Central memory CD8-positive, alpha-beta T cell (primary cell): ENCODE measurements at regions not wholly inside any gene's neighbourhood (a gene's known extent, or its start where the extent isn't known, plus 50 kb on each side); places are given as distances from the start of the nearest gene placed in this dataset.

Source experiments
- ATAC-seq: fragments of 150-1000 bp; cut with Tn5 transposase; replicated peaks from 2 replicates; pipeline ENCODE4 v1.10.0; 2022; ENCODE audit warnings: mild to moderate bottlenecking, moderate FRiP score, moderate number of reproducible peaks; ENCODE audit not compliant: poor library complexity, severe bottlenecking; ENCODE audit errors: extremely low read depth
- DNase-seq, 2 donors: peaks; one replicate each; pipeline ENCODE4 v3.0.0; 2021; ENCODE audit warnings: low spot score in 2 of 2
- H3K27ac Mint-ChIP-seq: one replicate; pipeline ENCODE4 v1.8.0; 2022; ENCODE audit warnings: low read depth, mild to moderate bottlenecking, moderate library complexity, mixed read lengths
- H3K27me3 Mint-ChIP-seq: one replicate; pipeline ENCODE4 v1.8.0; 2022; ENCODE audit warnings: mixed read lengths
- H3K36me3 Mint-ChIP-seq: one replicate; pipeline ENCODE4 v1.8.0; 2022; ENCODE audit warnings: mild to moderate bottlenecking, moderate library complexity, mixed read lengths; ENCODE audit not compliant: insufficient read depth
- H3K4me1 Mint-ChIP-seq: one replicate; pipeline ENCODE4 v1.8.0; 2022; ENCODE audit warnings: mixed read lengths
- H3K4me3 Mint-ChIP-seq: one replicate; pipeline ENCODE4 v1.8.0; 2022; ENCODE audit warnings: mild to moderate bottlenecking, moderate library complexity, mixed read lengths
- H3K9me3 Mint-ChIP-seq: one replicate; pipeline ENCODE4 v1.8.0; 2022; ENCODE audit warnings: mixed read lengths

GRCh38 chr7:26482927-26483326 is 191.3 kb downstream of the SNX10 start:
- Mint-ChIP-seq H3K4me3 (no peak overlapping the region), H3K27ac (no peak overlapping the region), H3K27me3 (peaks cover 77% of the 10 kb centered on the region), H3K9me3 (no peaks in the 10 kb centered on the region), H3K36me3 (no peaks in the 10 kb centered on the region), H3K4me1 (no peaks in the 10 kb centered on the region)
- ATAC-seq = no peak
- DNase-seq = no peak

- ATAC-seq (no peak), DNase-seq (no peak)
- Mint-ChIP-seq H3K4me3 (no peak overlapping the region), H3K27ac (no peak overlapping the region), H3K9me3 (no peaks in the 10 kb centered on the region), H3K4me1 (no peaks in the 10 kb centered on the region), H3K27me3 (peaks cover 81% of the 10 kb centered on the region), H3K36me3 (no peaks in the 10 kb centered on the region)
These were observed 192.2 kb downstream of the SNX10 start for GRCh38 chr7:26483843-26484242.

- Mint-ChIP-seq H3K4me1 (no peaks in the 10 kb centered on the region), H3K27me3 (peaks cover 78% of the 10 kb centered on the region), H3K9me3 (no peaks in the 10 kb centered on the region), H3K27ac (no peak overlapping the region), H3K4me3 (no peak overlapping the region), H3K36me3 (peaks cover 2% of the 10 kb centered on the region)
- no peak for ATAC-seq
- DNase-seq = no peak
These were observed 193.8 kb downstream of the SNX10 start for GRCh38 chr7:26485367-26485934.

- Mint-ChIP-seq H3K9me3 (no peaks in the 10 kb centered on the region), H3K27ac (no peak overlapping the region), H3K4me1 (no peaks in the 10 kb centered on the region), H3K4me3 (no peak overlapping the region), H3K36me3 (peaks cover 2% of the 10 kb centered on the region), H3K27me3 (peaks cover 78% of the 10 kb centered on the region)
- ATAC-seq (no peak), DNase-seq (no peak)
These were observed 194.5 kb downstream of the SNX10 start for GRCh38 chr7:26486153-26486552.

DNA sequence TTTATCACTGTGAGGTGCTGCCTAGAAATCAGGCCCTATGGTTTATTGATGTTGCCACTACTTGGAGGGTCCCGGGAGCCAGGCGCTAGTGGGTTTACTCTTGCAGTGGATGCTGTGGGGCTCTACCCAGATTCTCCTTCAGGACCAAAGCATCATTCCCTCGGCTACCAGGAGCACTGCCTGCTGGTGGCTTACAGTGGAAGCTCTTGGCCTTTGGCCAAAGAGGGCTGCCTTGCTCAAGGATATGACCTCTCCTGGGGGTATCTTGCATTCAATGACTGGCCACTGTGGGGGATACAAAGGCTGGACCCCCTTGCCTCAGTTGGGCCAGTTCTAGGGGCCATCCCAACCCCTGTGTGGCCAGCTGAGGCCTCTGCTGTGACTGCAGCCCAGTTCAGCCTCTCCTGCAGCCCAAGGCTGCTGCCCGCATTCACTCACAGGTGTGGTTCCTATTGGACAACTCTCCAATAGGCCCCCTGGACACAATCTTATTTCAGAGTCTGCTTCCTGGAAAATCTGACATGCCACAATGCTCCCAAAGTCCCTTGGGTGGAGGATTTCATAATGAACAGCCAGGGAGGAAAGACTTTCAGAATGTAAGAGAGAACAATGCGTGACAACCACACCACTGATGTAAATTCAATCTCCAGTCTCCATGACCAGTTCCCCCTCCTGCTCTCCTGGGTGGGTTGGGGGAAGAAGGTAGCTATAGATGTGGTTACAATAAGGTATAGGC is 196.3 kb downstream of the SNX10 start:
- Mint-ChIP-seq H3K4me3 (no peak overlapping the region), H3K4me1 (no peaks in the 10 kb centered on the region), H3K9me3 (no peaks in the 10 kb centered on the region), H3K36me3 (peaks cover 2% of the 10 kb centered on the region), H3K27me3 (peaks cover 68% of the 10 kb centered on the region), H3K27ac (no peak overlapping the region)
- no peak for ATAC-seq
- no peak for DNase-seq

GRCh38 chr7:26489391-26489790 is 197.7 kb downstream of the SNX10 start:
- H3K36me3 Mint-ChIP-seq = peaks cover 2% of the 10 kb centered on the region
- H3K4me1 Mint-ChIP-seq = no peaks in the 10 kb centered on the region
- no peak overlapping the region for H3K27ac Mint-ChIP-seq
- DNase-seq = no peak
- H3K4me3 Mint-ChIP-seq = no peak overlapping the region
- no peaks in the 10 kb centered on the region for H3K9me3 Mint-ChIP-seq
- no peak for ATAC-seq
- peaks cover 62% of the 10 kb centered on the region for H3K27me3 Mint-ChIP-seq

DNA sequence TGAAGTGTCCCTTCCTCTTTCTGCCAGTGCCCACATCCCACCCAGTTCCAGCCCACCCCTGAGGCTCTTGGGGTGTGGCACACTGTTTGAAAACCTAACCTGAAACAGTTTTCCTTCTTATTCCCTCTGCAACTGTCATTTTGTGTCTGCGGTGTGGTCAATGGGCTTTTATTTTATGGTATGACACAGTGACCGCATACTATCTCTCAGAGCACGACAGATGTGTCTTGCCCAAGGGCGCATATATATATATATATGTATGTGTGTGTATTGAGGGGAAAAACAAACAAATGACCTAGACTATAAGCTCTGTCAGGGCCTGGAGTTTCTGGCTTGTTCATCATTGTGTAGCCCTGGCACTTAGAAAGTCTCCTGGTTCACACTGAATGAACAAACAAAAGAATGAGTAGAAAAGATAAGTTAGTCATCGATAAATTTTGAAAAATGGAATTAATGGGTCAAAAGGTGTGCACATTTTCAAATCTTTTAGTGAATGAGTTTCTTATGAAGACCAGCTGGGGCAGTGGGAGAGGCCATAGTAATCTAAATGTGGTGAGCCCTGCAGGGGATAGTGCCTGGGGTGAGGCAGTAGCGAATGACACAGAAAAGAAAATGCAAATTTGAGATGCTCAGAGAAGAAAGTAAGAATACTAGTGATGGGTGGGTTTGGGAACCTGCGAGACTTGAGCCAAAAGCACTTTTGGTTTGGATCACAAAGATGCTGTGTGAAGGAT is 198.4 kb downstream of the SNX10 start:
- Mint-ChIP-seq H3K4me3 (no peak overlapping the region), H3K9me3 (no peaks in the 10 kb centered on the region), H3K36me3 (peaks cover 2% of the 10 kb centered on the region), H3K27me3 (peaks cover 62% of the 10 kb centered on the region), H3K4me1 (no peaks in the 10 kb centered on the region), H3K27ac (no peak overlapping the region)
- ATAC-seq (no peak), DNase-seq (no peak)

GRCh38 chr7:26490640-26491624 is 199.3 kb downstream of the SNX10 start:
- Mint-ChIP-seq H3K4me3 (no peak overlapping the region), H3K27me3 (peaks cover 62% of the 10 kb centered on the region), H3K9me3 (no peaks in the 10 kb centered on the region), H3K36me3 (peaks cover 2% of the 10 kb centered on the region), H3K4me1 (no peaks in the 10 kb centered on the region), H3K27ac (no peak overlapping the region)
- ATAC-seq (no peak), DNase-seq (no peak)

- no peak for ATAC-seq
These were observed 201.2 kb downstream of the SNX10 start for GRCh38 chr7:26492816-26493215.

GRCh38 chr7:26493737-26494428 is 202.2 kb downstream of the SNX10 start:
- peaks cover 48% of the 10 kb centered on the region for H3K27me3 Mint-ChIP-seq
- DNase-seq (no peak), ATAC-seq (no peak)
- peaks cover 2% of the 10 kb centered on the region for H3K36me3 Mint-ChIP-seq
- H3K27ac Mint-ChIP-seq = no peak overlapping the region
- no peaks in the 10 kb centered on the region for H3K4me1 Mint-ChIP-seq
- no peaks in the 10 kb centered on the region for H3K9me3 Mint-ChIP-seq
- no peak overlapping the region for H3K4me3 Mint-ChIP-seq

More at GRCh38 chr7:26492816-26493215, 201.2 kb downstream of the SNX10 start:
- Mint-ChIP-seq H3K27ac (no peak overlapping the region), H3K36me3 (peaks cover 2% of the 10 kb centered on the region), H3K4me3 (no peak overlapping the region), H3K9me3 (no peaks in the 10 kb centered on the region), H3K27me3 (peaks cover 58% of the 10 kb centered on the region), H3K4me1 (no peaks in the 10 kb centered on the region)
- DNase-seq = no peak

- ATAC-seq (no peak), DNase-seq (no peak)
- no peak overlapping the region for H3K4me3 Mint-ChIP-seq
- H3K27ac Mint-ChIP-seq = no peak overlapping the region
- no peaks in the 10 kb centered on the region for H3K36me3 Mint-ChIP-seq
- H3K27me3 Mint-ChIP-seq = peaks cover 34% of the 10 kb centered on the region
- no peaks in the 10 kb centered on the region for H3K4me1 Mint-ChIP-seq
- H3K9me3 Mint-ChIP-seq = no peaks in the 10 kb centered on the region
These were observed 203.9 kb downstream of the SNX10 start for GRCh38 chr7:26495569-26495968.
